ENCODE measurements at regions not wholly inside any gene's neighbourhood (a gene's known extent, or its start where the extent isn't known, plus 50 kb on each side); places are given as distances from the start of the nearest gene placed in this dataset.

- no peak for TF ChIP-seq CTCF (IDR thresholded peaks at IDR 0.05; ENCODE audit: insufficient read depth, low read length, poor library complexity, severe bottlenecking)
- Histone ChIP-seq H3K36me3 (ENCODE audit: control insufficient read depth, insufficient read depth, low read length) (no peaks in the 10 kb centered on the region), H3K27me3 (ENCODE audit: control insufficient read depth, insufficient read depth, low read length) (no peaks in the 10 kb centered on the region), H3K4me3 (ENCODE audit: low read depth, low read length) (no peak overlapping the region)
- DNase-seq (ENCODE audit: low read depth), result no peak
Measured at GRCh38 chr2:12795851-12796250, 79.1 kb downstream of the TRIB2 start.

- H3K27me3 ChIP-seq (ENCODE audit: control insufficient read depth, insufficient read depth, low read length), result no peaks in the 10 kb centered on the region
- no peaks in the 10 kb centered on the region for H3K36me3 ChIP-seq (ENCODE audit: control insufficient read depth, insufficient read depth, low read length)
- no peak for DNase-seq (ENCODE audit: low read depth)
- H3K4me3 ChIP-seq (ENCODE audit: low read depth, low read length), result no peak overlapping the region
- TF ChIP-seq CTCF (IDR thresholded peaks at IDR 0.05; ENCODE audit: insufficient read depth, low read length, poor library complexity, severe bottlenecking), result no peak
Measured at GRCh38 chr2:12796657-12797056, 79.9 kb downstream of the TRIB2 start.

GRCh38 chr2:12797815-12798214 is 81.1 kb downstream of the TRIB2 start:
- peak; percentile 44 for DNase-seq (ENCODE audit: low read depth)
- no peak overlapping the region for H3K4me3 ChIP-seq (ENCODE audit: low read depth, low read length)
- no peaks in the 10 kb centered on the region for H3K27me3 ChIP-seq (ENCODE audit: control insufficient read depth, insufficient read depth, low read length)
- no peak for TF ChIP-seq CTCF (IDR thresholded peaks at IDR 0.05; ENCODE audit: insufficient read depth, low read length, poor library complexity, severe bottlenecking)
- no peaks in the 10 kb centered on the region for H3K36me3 ChIP-seq (ENCODE audit: control insufficient read depth, insufficient read depth, low read length)

DNA sequence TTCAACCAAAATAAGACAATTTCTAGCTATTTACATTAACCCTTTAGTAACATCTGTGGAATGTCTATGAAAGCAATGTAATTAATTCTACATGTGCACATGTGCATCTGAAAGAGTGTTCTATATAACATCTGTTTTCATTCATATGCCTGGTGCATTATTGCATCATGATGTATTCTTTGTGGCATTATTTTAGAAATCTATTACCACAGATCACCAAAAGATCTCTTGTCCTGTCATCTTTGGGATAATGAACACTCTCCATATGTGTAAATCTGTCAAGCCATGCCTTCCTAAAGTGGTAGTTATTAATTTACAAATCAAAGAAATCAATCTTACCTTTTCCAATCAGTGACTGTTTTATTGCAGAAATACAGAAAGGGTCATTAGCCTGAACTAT is 86.9 kb downstream of the TRIB2 start:
- Histone ChIP-seq H3K4me3 (ENCODE audit: low read depth, low read length) (no peak overlapping the region), H3K27me3 (ENCODE audit: control insufficient read depth, insufficient read depth, low read length) (no peaks in the 10 kb centered on the region), H3K36me3 (ENCODE audit: control insufficient read depth, insufficient read depth, low read length) (no peaks in the 10 kb centered on the region)
- no peak for TF ChIP-seq CTCF (IDR thresholded peaks at IDR 0.05; ENCODE audit: insufficient read depth, low read length, poor library complexity, severe bottlenecking)
- no peak for DNase-seq (ENCODE audit: low read depth)

DNA sequence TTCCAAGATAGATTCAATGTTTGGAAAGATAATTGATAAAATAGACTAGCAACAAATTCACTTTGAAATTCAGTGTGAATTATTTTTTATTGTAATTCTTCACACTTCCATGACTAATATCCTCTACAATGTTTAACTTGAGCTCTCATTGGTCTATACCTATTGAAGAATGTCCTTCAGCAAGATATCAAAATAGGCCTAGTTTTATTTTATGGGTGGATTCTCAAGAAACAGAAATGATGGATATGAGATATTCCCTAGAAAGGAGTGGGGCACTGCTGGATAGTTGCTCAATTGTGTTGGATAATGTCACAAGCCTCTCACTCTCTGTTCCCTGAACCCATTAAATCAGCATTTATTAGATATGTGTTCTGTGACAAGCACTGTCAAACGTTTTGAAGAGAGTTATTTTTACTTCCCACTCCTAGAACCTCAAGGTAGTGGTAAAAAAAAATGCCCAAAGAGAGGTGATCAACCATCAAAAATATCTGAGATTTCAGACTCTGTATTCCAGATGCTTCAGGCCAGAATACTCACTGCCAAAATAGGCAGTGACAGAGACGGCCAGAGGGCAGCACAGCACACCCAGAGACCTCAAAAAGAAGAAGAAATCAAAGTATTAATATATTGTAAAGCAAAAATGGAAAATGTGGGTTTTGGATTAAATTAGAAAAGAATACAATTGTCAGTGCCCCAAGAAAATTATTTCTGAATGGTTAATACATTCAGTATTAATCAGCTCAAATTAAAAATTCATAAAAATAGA is 87.5 kb downstream of the TRIB2 start:
- no peak for TF ChIP-seq CTCF (IDR thresholded peaks at IDR 0.05; ENCODE audit: insufficient read depth, low read length, poor library complexity, severe bottlenecking)
- DNase-seq (ENCODE audit: low read depth), result no peak
- no peaks in the 10 kb centered on the region for H3K27me3 ChIP-seq (ENCODE audit: control insufficient read depth, insufficient read depth, low read length)

DNA sequence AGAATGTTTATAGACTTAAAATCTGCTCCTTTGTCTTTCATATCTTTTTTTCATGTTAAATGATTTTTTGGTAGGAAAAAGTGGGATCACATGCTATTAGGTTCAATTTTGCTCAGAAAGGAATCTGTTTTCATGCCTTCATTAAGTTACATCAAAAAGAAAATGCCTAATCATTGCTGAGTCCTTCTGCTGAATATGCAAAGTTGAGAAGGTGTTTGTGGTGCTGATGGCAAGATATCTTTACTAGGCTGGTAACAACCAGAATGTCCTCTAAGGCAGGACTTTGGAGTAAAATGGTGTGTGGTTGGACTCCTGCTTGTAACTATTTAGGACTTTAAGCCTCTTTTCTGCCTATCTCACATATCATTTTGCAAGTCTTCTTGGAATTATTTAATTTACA is 88.3 kb downstream of the TRIB2 start:
- no peak for TF ChIP-seq CTCF (IDR thresholded peaks at IDR 0.05; ENCODE audit: insufficient read depth, low read length, poor library complexity, severe bottlenecking)

More for the DNA sequence above, 87.5 kb downstream of the TRIB2 start:
- H3K4me3 ChIP-seq (ENCODE audit: low read depth, low read length), result no peak overlapping the region
- no peaks in the 10 kb centered on the region for H3K36me3 ChIP-seq (ENCODE audit: control insufficient read depth, insufficient read depth, low read length)

More for the DNA sequence above, 88.3 kb downstream of the TRIB2 start:
- H3K27me3 ChIP-seq (ENCODE audit: control insufficient read depth, insufficient read depth, low read length), result no peaks in the 10 kb centered on the region
- no peak overlapping the region for H3K4me3 ChIP-seq (ENCODE audit: low read depth, low read length)
- DNase-seq (ENCODE audit: low read depth), result no peak
- no peaks in the 10 kb centered on the region for H3K36me3 ChIP-seq (ENCODE audit: control insufficient read depth, insufficient read depth, low read length)

Data from kidney epithelial cell (primary cell).